ENCODE measurements at regions not wholly inside any gene's neighbourhood (a gene's known extent, or its start where the extent isn't known, plus 50 kb on each side); places are given as distances from the start of the nearest gene placed in this dataset.

GRCh38 chr3:72187131-72187530 is 402.2 kb upstream of the PROK2 start:
- H3K27ac ChIP-seq (ENCODE audit: low read depth, low read length) = no peak overlapping the region
- no peak overlapping the region for H3K4me3 ChIP-seq (ENCODE audit: low read depth, low read length)
- peaks cover 9% of the 10 kb centered on the region for H3K4me1 ChIP-seq (ENCODE audit: control insufficient read depth, insufficient read depth, low read length)
- WGBS (ENCODE audit: insufficient coverage) = 84% methylated on average over 2 of the region's 2 CpGs
- no peak for DNase-seq (ENCODE audit: low read depth in 4 of 6, low spot score in 6 of 6)
- no peaks in the 10 kb centered on the region for H3K36me3 ChIP-seq (ENCODE audit: control insufficient read depth, insufficient read depth, low read length)
- H3K27me3 ChIP-seq (ENCODE audit: control insufficient read depth, insufficient read depth, low read length) = no peaks in the 10 kb centered on the region
- H3K9me3 ChIP-seq (ENCODE audit: control insufficient read depth, insufficient read depth, low read length) = no peaks in the 10 kb centered on the region

- no peak overlapping the region for H3K27ac ChIP-seq (ENCODE audit: low read depth, low read length)
- no peaks in the 10 kb centered on the region for H3K27me3 ChIP-seq (ENCODE audit: control insufficient read depth, insufficient read depth, low read length)
- H3K9me3 ChIP-seq (ENCODE audit: control insufficient read depth, insufficient read depth, low read length) = no peaks in the 10 kb centered on the region
- no peak overlapping the region for H3K4me3 ChIP-seq (ENCODE audit: low read depth, low read length)
- peaks cover 9% of the 10 kb centered on the region for H3K4me1 ChIP-seq (ENCODE audit: control insufficient read depth, insufficient read depth, low read length)
- DNase-seq (ENCODE audit: low read depth in 4 of 6, low spot score in 6 of 6) = peak in 1 of 6 donors; percentile 52
- 33% methylated on average over 1 of the region's 1 CpG for WGBS (ENCODE audit: insufficient coverage)
- H3K36me3 ChIP-seq (ENCODE audit: control insufficient read depth, insufficient read depth, low read length) = no peaks in the 10 kb centered on the region
Measured at GRCh38 chr3:72186400-72186855, 401.5 kb upstream of the PROK2 start.

- Histone ChIP-seq H3K9me3 (ENCODE audit: control insufficient read depth, insufficient read depth, low read length) (no peaks in the 10 kb centered on the region), H3K27ac (ENCODE audit: low read depth, low read length) (no peak overlapping the region), H3K4me1 (ENCODE audit: control insufficient read depth, insufficient read depth, low read length) (peaks cover 9% of the 10 kb centered on the region), H3K4me3 (ENCODE audit: low read depth, low read length) (no peak overlapping the region), H3K36me3 (ENCODE audit: control insufficient read depth, insufficient read depth, low read length) (no peaks in the 10 kb centered on the region), H3K27me3 (ENCODE audit: control insufficient read depth, insufficient read depth, low read length) (no peaks in the 10 kb centered on the region)
- 51% methylated on average over 2 of the region's 9 CpGs for WGBS (ENCODE audit: insufficient coverage)
- peak in 1 of 6 donors; percentile 26 for DNase-seq (ENCODE audit: low read depth in 4 of 6, low spot score in 6 of 6)
Measured at GRCh38 chr3:72185549-72186399, 400.8 kb upstream of the PROK2 start.

GRCh38 chr3:72183489-72183888 is 398.5 kb upstream of the PROK2 start:
- no peaks in the 10 kb centered on the region for H3K36me3 ChIP-seq (ENCODE audit: control insufficient read depth, insufficient read depth, low read length)
- H3K4me3 ChIP-seq (ENCODE audit: low read depth, low read length) = no peak overlapping the region
- no peak for DNase-seq (ENCODE audit: low read depth in 4 of 6, low spot score in 6 of 6)
- no peaks in the 10 kb centered on the region for H3K9me3 ChIP-seq (ENCODE audit: control insufficient read depth, insufficient read depth, low read length)
- WGBS (ENCODE audit: insufficient coverage) = 100% methylated on average over 1 of the region's 5 CpGs
- no peaks in the 10 kb centered on the region for H3K27me3 ChIP-seq (ENCODE audit: control insufficient read depth, insufficient read depth, low read length)
- H3K27ac ChIP-seq (ENCODE audit: low read depth, low read length) = no peak overlapping the region
- H3K4me1 ChIP-seq (ENCODE audit: control insufficient read depth, insufficient read depth, low read length) = peaks cover 9% of the 10 kb centered on the region

- Histone ChIP-seq H3K27ac (ENCODE audit: low read depth, low read length) (no peak overlapping the region), H3K27me3 (ENCODE audit: control insufficient read depth, insufficient read depth, low read length) (peaks cover 3% of the 10 kb centered on the region), H3K4me1 (ENCODE audit: control insufficient read depth, insufficient read depth, low read length) (peaks cover 18% of the 10 kb centered on the region), H3K36me3 (ENCODE audit: control insufficient read depth, insufficient read depth, low read length) (no peaks in the 10 kb centered on the region), H3K9me3 (ENCODE audit: control insufficient read depth, insufficient read depth, low read length) (no peaks in the 10 kb centered on the region), H3K4me3 (ENCODE audit: low read depth, low read length) (no peak overlapping the region)
- no peak for DNase-seq (ENCODE audit: low read depth in 4 of 6, low spot score in 6 of 6)
Measured at GRCh38 chr3:72182206-72182605, 397.3 kb upstream of the PROK2 start.

- WGBS (ENCODE audit: insufficient coverage) = 55% methylated on average over 5 of the region's 5 CpGs
- Histone ChIP-seq H3K4me1 (ENCODE audit: control insufficient read depth, insufficient read depth, low read length) (peaks cover 23% of the 10 kb centered on the region), H3K27ac (ENCODE audit: low read depth, low read length) (no peak overlapping the region), H3K36me3 (ENCODE audit: control insufficient read depth, insufficient read depth, low read length) (no peaks in the 10 kb centered on the region), H3K9me3 (ENCODE audit: control insufficient read depth, insufficient read depth, low read length) (no peaks in the 10 kb centered on the region), H3K27me3 (ENCODE audit: control insufficient read depth, insufficient read depth, low read length) (peaks cover 3% of the 10 kb centered on the region), H3K4me3 (ENCODE audit: low read depth, low read length) (no peak overlapping the region)
- peak in 1 of 6 donors; percentile 78 for DNase-seq (ENCODE audit: low read depth in 4 of 6, low spot score in 6 of 6)
Measured at GRCh38 chr3:72181251-72181650, 396.3 kb upstream of the PROK2 start.

GRCh38 chr3:72180405-72180804 is 395.5 kb upstream of the PROK2 start:
- peaks cover 3% of the 10 kb centered on the region for H3K27me3 ChIP-seq (ENCODE audit: control insufficient read depth, insufficient read depth, low read length)
- no peaks in the 10 kb centered on the region for H3K9me3 ChIP-seq (ENCODE audit: control insufficient read depth, insufficient read depth, low read length)
- no peak overlapping the region for H3K27ac ChIP-seq (ENCODE audit: low read depth, low read length)
- no peaks in the 10 kb centered on the region for H3K36me3 ChIP-seq (ENCODE audit: control insufficient read depth, insufficient read depth, low read length)
- no CpG with 5 or more reads among the region's 1 CpG for WGBS (ENCODE audit: insufficient coverage)
- no peak for DNase-seq (ENCODE audit: low read depth in 4 of 6, low spot score in 6 of 6)
- peaks cover 20% of the 10 kb centered on the region for H3K4me1 ChIP-seq (ENCODE audit: control insufficient read depth, insufficient read depth, low read length)
- no peak overlapping the region for H3K4me3 ChIP-seq (ENCODE audit: low read depth, low read length)

- DNase-seq (ENCODE audit: low read depth in 4 of 6, low spot score in 6 of 6) = no peak
- Histone ChIP-seq H3K27ac (ENCODE audit: low read depth, low read length) (no peak overlapping the region), H3K36me3 (ENCODE audit: control insufficient read depth, insufficient read depth, low read length) (no peaks in the 10 kb centered on the region), H3K27me3 (ENCODE audit: control insufficient read depth, insufficient read depth, low read length) (peaks cover 3% of the 10 kb centered on the region), H3K4me1 (ENCODE audit: control insufficient read depth, insufficient read depth, low read length) (peaks cover 20% of the 10 kb centered on the region), H3K4me3 (ENCODE audit: low read depth, low read length) (no peak overlapping the region), H3K9me3 (ENCODE audit: control insufficient read depth, insufficient read depth, low read length) (no peaks in the 10 kb centered on the region)
- WGBS (ENCODE audit: insufficient coverage) = 0% methylated on average over 1 of the region's 7 CpGs
Measured at GRCh38 chr3:72179107-72179464, 394.1 kb upstream of the PROK2 start.

- H3K4me3 ChIP-seq (ENCODE audit: low read depth, low read length) = no peak overlapping the region
- no peak for DNase-seq (ENCODE audit: low read depth in 4 of 6, low spot score in 6 of 6)
- H3K27me3 ChIP-seq (ENCODE audit: control insufficient read depth, insufficient read depth, low read length) = peaks cover 3% of the 10 kb centered on the region
- peaks cover 20% of the 10 kb centered on the region for H3K4me1 ChIP-seq (ENCODE audit: control insufficient read depth, insufficient read depth, low read length)
- no peaks in the 10 kb centered on the region for H3K36me3 ChIP-seq (ENCODE audit: control insufficient read depth, insufficient read depth, low read length)
- WGBS (ENCODE audit: insufficient coverage) = no CpG with 5 or more reads among the region's 3 CpGs
- no peaks in the 10 kb centered on the region for H3K9me3 ChIP-seq (ENCODE audit: control insufficient read depth, insufficient read depth, low read length)
- H3K27ac ChIP-seq (ENCODE audit: low read depth, low read length) = no peak overlapping the region
Measured at GRCh38 chr3:72178463-72179106, 393.6 kb upstream of the PROK2 start.
